Right cardiac atrium (tissue), 5 donors: ENCODE measurements at regions not wholly inside any gene's neighbourhood (a gene's known extent, or its start where the extent isn't known, plus 50 kb on each side); places are given as distances from the start of the nearest gene placed in this dataset.
A peak's percentile ranks its signal among the peaks of the same experiment; 100 is the strongest.
"Not testable (repeated sequence)": the region's sequence is repeated elsewhere in the genome, so short reads cannot be mapped to it uniquely, and the experiment has no call there.

Experiments
- ATAC-seq, 2 donors: fragments of 200-7000 bp; cut with Tn5 transposase; one replicate each; pipeline versions ENCODE4 v1.8.0 to v1.9.1; 2020; ENCODE audit warnings: moderate library complexity in 2 of 2, mild to moderate bottlenecking in 1 of 2
- DNase-seq, 3 donors: peaks; one replicate each; pipeline ENCODE4 v3.0.0-alpha.2; 2020
- H3K27ac ChIP-seq: one replicate; pipeline ENCODE4 v1.5.1; 2013; ENCODE audit warnings: mild to moderate bottlenecking, low read length, control low read depth, moderate library complexity
- H3K27me3 ChIP-seq: one replicate; pipeline ENCODE4 v1.6.1; 2013; ENCODE audit not compliant: control insufficient read depth, insufficient read depth
- H3K4me1 ChIP-seq: one replicate; pipeline ENCODE4 v1.6.1; 2013; ENCODE audit warnings: low read length; ENCODE audit not compliant: control insufficient read depth, insufficient read depth
- H3K4me3 ChIP-seq: one replicate; pipeline ENCODE4 v1.5.1; 2013; ENCODE audit warnings: low read length, control low read depth
- H3K9me3 ChIP-seq: one replicate; pipeline ENCODE4 v1.6.1; 2013; ENCODE audit warnings: low read length; ENCODE audit not compliant: control insufficient read depth
- WGBS: extraction: QIAGEN DNeasy Blood & Tissue Kit; methylation state at CpG from one replicate; pipeline ENCODE4 v1.1.7; 2013; 5-methylcytosine and 5-hydroxymethylcytosine counted together
- intact Hi-C, 4 donors: fragments of 100-400 bp; cut with DNase I; formaldehyde crosslinking; loops; one replicate each; pipeline versions ENCODE4 v1.11.0 to v1.14.0; 2022 to 2023
- donor health status: healthy with polysubstance abuse.
- donor health status: DM: no; HTN: yes; CAD: no.
- donor health status: DM: no; HTN: no; CAD: no.
- donor health status: DM: no; HTN: yes; CAD: no; lungs with severe emphysema.
- donor health status: DM: yes; HTN: yes; CAD: no.

DNA sequence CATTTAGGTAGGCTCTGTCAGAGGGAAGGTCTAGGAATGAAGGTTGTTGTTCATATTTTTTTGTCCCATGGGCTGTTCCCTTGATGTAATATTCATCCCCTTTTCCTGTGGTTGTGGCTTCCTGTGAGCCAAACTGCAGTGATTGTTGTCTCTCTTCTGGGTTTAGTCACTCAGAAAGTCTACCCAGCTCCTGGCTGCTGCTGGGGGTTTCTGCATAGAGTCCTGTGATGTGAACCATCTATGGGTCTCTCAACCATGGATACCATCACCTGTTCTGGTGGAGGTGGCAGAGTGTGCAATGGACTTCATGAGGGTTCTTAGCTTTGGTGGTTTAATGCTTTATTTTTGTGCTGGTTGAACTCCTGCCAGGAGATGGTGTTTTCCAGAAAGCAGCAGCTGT is 122.8 kb downstream of the ZC4H2 start:
- no peak for ATAC-seq
- Histone ChIP-seq H3K9me3 (no peaks in the 10 kb centered on the region), H3K4me1 (no peaks in the 10 kb centered on the region), H3K27me3 (no peaks in the 10 kb centered on the region), H3K27ac (no peak overlapping the region), H3K4me3 (no peak overlapping the region)
- DNase-seq, result no peak
- intact Hi-C loops, result no loop called here

GRCh38 chrX:64850371-64851082 is 125.7 kb downstream of the ZC4H2 start:
- H3K4me3 ChIP-seq, result no peak overlapping the region
- H3K4me1 ChIP-seq, result no peaks in the 10 kb centered on the region
- 73% methylated on average over 6 of the region's 6 CpGs for WGBS
- no peak for ATAC-seq
- intact Hi-C loops, result no loop called here
- no peaks in the 10 kb centered on the region for H3K27me3 ChIP-seq
- no peak for DNase-seq
- no peaks in the 10 kb centered on the region for H3K9me3 ChIP-seq
- H3K27ac ChIP-seq, result no peak overlapping the region

DNA sequence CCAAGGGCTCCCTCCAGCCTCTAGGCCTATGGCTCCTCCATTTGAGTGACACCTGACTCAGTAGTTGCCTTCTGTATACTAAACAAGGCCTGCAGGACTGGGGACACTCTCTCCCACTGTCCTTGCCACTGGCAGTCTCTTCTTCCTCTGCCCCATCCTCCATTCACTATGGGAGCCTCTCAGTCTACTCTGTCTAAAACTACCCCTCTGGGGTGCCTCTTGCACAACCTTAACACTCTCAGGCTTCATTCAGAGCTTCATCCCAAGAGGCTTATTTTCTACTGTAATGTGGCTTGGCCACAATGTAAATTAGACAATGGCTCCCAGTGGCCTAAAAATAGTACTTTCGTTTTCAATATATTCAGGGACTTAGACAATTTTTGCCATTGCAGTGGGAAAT is 133.0 kb downstream of the ZC4H2 start:
- intact Hi-C loops, result no loop called here
- H3K4me1 ChIP-seq, result no peaks in the 10 kb centered on the region
- no peaks in the 10 kb centered on the region for H3K27me3 ChIP-seq
- no peak overlapping the region for H3K4me3 ChIP-seq
- no peaks in the 10 kb centered on the region for H3K9me3 ChIP-seq
- ATAC-seq (no peak), DNase-seq (no peak)
- 63% methylated on average over 1 of the region's 1 CpG for WGBS
- no peak overlapping the region for H3K27ac ChIP-seq

DNA sequence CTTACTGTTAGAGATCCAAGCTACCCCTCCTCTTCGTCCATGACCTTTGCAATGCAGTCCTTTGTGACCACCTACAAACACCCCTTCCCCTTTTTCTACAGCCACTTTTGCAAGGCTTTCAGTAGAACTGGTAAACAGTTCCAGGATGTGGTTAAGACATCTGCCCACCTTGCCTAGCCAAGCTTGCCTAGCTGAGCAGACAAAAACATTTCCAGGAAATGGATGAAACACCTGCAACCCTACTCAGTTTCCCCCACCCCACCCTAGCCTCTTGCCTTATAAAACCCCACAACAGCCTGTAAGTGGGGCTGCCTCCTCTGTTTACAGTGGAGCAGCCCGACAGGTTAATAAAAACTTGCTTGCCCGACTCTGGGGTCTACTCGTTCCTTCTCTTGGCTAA is 133.8 kb downstream of the ZC4H2 start:
- H3K9me3 ChIP-seq, result no peaks in the 10 kb centered on the region
- H3K4me3 ChIP-seq, result no peak overlapping the region
- intact Hi-C loops, result no loop called here
- no peak for ATAC-seq
- H3K27ac ChIP-seq, result no peak overlapping the region
- no peak for DNase-seq
- H3K4me1 ChIP-seq, result no peaks in the 10 kb centered on the region
- WGBS, result 85% methylated on average over 4 of the region's 4 CpGs
- no peaks in the 10 kb centered on the region for H3K27me3 ChIP-seq

- no peaks in the 10 kb centered on the region for H3K9me3 ChIP-seq
- no peak for ATAC-seq
- intact Hi-C loops, result no loop called here
- no peak for DNase-seq
- 84% methylated on average over 1 of the region's 1 CpG for WGBS
- H3K4me1 ChIP-seq, result no peaks in the 10 kb centered on the region
- H3K27ac ChIP-seq, result no peak overlapping the region
- no peaks in the 10 kb centered on the region for H3K27me3 ChIP-seq
- no peak overlapping the region for H3K4me3 ChIP-seq
Observed at GRCh38 chrX:64805683-64806082, 170.6 kb downstream of the ZC4H2 start.

DNA sequence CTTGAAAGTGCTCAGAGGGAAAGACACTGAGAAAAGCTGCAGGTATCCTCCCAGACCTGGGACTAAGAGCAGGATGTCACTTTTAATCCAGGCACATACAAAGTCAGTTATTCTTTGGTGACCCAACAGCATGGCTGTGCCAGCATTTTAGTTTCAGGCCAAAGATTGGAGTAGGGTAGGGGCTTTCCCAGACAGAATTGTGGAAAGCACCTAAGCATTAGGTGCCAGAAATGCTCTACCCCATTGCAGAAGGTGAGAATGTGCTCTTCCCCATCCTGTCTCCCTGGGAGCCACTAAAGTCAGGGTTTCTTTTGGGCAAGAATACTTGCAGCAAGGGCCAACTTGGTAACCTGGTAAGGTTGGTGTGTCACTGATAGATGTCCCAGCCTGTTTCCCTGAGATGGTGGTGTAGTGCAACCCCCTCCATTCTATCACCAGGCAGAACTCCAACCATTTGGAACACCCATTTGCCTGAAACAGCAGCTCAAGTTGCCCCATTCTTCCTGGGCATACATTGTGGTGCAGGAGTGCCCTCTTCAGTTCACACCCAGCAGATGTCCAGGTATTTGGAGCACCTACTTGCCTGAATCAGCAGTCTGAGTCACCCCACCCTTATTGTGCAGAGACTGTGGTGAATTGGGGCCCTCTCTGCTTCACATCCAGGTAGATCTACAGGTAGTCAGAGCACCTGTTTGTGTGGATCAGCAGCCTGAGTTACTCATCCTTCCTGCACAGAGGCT is 183.5 kb downstream of the ZC4H2 start:
- Histone ChIP-seq H3K4me1 (no peaks in the 10 kb centered on the region), H3K27me3 (no peaks in the 10 kb centered on the region), H3K4me3 (no peak overlapping the region), H3K27ac (no peak overlapping the region), H3K9me3 (no peaks in the 10 kb centered on the region)
- intact Hi-C loops, result no loop called here
- DNase-seq, result no peak
- no peak for ATAC-seq

- ATAC-seq (no peak), DNase-seq (no peak)
- WGBS, result 72% methylated on average over 5 of the region's 5 CpGs
- Histone ChIP-seq H3K4me3 (no peak overlapping the region), H3K4me1 (no peaks in the 10 kb centered on the region), H3K27ac (no peak overlapping the region), H3K27me3 (no peaks in the 10 kb centered on the region), H3K9me3 (no peaks in the 10 kb centered on the region)
- intact Hi-C loops, result no loop called here
Observed at GRCh38 chrX:64782923-64783322, 193.3 kb downstream of the ZC4H2 start.

- Histone ChIP-seq H3K9me3 (no peaks in the 10 kb centered on the region), H3K27me3 (no peaks in the 10 kb centered on the region), H3K27ac (no peak overlapping the region), H3K4me3 (no peak overlapping the region), H3K4me1 (no peaks in the 10 kb centered on the region)
- intact Hi-C loops, result no loop called here
- ATAC-seq, result no peak
- WGBS, result 67% methylated on average over 4 of the region's 4 CpGs
- DNase-seq, result no peak
Observed at GRCh38 chrX:64758047-64758446, 218.2 kb downstream of the ZC4H2 start.

DNA sequence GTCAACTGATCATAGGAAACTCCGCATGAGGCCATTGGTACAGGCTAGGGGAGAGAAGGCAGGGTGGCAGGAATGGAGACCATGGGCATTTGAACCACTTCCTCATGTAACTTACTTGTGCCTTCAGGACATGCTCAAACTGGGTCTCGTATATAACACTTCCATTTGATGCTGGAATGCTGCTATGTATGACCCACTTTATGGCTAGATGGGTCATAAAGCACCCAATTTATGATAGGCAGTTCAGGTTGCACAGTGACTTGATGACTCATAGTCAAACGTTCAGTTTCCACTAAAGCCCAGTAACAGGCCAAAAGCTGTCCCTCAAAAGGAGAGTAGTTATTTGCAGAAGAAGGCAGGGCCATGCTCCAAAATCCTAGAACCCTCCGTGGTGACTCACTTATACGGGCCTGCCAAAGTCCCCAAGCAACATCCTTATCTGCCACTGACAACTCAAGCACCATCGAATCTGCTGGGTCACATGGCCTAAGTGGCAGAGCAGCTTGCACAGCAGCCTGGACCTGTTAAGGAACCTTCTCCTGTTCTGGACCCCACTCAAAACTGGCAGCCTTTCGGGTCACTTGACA is 236.4 kb downstream of the ZC4H2 start:
- H3K9me3 ChIP-seq, result no peaks in the 10 kb centered on the region
- DNase-seq (no peak), ATAC-seq (no peak)
- intact Hi-C loops, result no loop called here
- no peaks in the 10 kb centered on the region for H3K27me3 ChIP-seq
- no peak overlapping the region for H3K27ac ChIP-seq
- WGBS, result 72% methylated on average over 7 of the region's 7 CpGs
- no peak overlapping the region for H3K4me3 ChIP-seq
- H3K4me1 ChIP-seq, result no peaks in the 10 kb centered on the region

DNA sequence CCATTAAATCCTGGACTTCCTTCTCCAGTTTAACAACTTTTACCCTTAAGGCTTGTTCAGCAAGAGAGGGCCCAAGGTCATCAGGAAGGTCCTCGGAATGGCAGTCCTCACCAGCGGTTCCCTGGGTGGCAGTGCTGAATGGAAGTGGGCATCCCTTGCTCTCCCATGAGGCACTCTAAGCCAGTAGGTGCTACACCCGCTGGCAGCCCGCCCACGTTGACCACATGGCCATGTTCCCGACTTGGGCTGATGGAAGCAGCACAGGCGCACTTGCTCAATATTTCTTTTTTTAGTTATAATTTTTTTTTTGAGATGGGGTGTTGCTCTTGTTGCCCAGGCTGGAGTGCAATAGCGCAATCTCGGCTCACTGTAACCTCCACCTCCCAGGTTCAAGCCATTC is 277.9 kb downstream of the ZC4H2 start:
- Histone ChIP-seq H3K27ac (no peak overlapping the region), H3K9me3 (no peaks in the 10 kb centered on the region), H3K27me3 (no peaks in the 10 kb centered on the region), H3K4me1 (no peaks in the 10 kb centered on the region), H3K4me3 (no peak overlapping the region)
- intact Hi-C loops, result no loop called here
- ATAC-seq (no peak), DNase-seq (peak in 1 of 3 donors; percentile 23)
- WGBS, result 88% methylated on average over 9 of the region's 9 CpGs

DNA sequence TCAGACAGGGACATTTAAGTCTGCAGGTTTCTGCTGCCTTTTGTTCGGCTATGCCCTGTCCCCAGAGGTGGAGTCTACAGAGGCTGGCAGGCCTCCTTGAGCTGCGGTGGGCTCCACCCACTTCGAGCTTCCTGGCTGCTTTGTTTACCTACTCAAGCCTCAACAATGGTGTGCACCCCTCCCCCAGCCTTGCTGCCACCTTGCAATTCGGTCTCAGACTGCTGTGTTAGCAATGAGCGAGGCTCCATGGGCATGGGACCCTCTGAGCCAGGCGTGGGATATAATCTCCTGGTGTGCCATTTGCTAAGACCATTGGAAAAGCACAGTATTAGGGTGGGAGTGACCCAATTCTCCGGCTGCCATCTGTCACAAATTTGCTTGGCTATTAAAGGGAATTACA is 280.9 kb downstream of the ZC4H2 start:
- H3K4me1 ChIP-seq, intact Hi-C loops, H3K9me3 ChIP-seq, ATAC-seq, H3K27ac ChIP-seq, H3K4me3 ChIP-seq, DNase-seq, H3K27me3 ChIP-seq: not testable (repeated sequence)
- WGBS, result 68% methylated on average over 7 of the region's 7 CpGs
